ENCODE measurements at regions not wholly inside any gene's neighbourhood (a gene's known extent, or its start where the extent isn't known, plus 50 kb on each side); places are given as distances from the start of the nearest gene placed in this dataset.
"Not testable (repeated sequence)": the region's sequence is repeated elsewhere in the genome, so short reads cannot be mapped to it uniquely, and the experiment has no call there.

- Histone ChIP-seq H3K9ac (ENCODE audit: low read length) (no peak overlapping the region), H3K27ac (ENCODE audit: low read depth, low read length) (no peak overlapping the region), H3K36me3 (ENCODE audit: insufficient read depth, low read length) (no peaks in the 10 kb centered on the region), H3K4me3 (ENCODE audit: low read depth in 1 of 2, low read length in 2 of 2) (no peak overlapping the region), H3K4me1 (ENCODE audit: insufficient read depth, low read length) (no peaks in the 10 kb centered on the region), H3K9me3 (ENCODE audit: low read length) (no peaks in the 10 kb centered on the region), H3K27me3 (ENCODE audit: control insufficient read depth in 1 of 2, insufficient read depth in 2 of 2, low read length in 2 of 2) (no peaks in the 10 kb centered on the region)
Observed at GRCh38 chr11:129569007-129569406, 193.4 kb downstream of the BARX2 start.

- not testable (repeated sequence) for H3K4me3 ChIP-seq (ENCODE audit: low read depth in 1 of 2, low read length in 2 of 2); H3K9me3 ChIP-seq (ENCODE audit: low read length); H3K36me3 ChIP-seq (ENCODE audit: insufficient read depth, low read length); H3K27ac ChIP-seq (ENCODE audit: low read depth, low read length); H3K9ac ChIP-seq (ENCODE audit: low read length); H3K4me1 ChIP-seq (ENCODE audit: insufficient read depth, low read length); H3K27me3 ChIP-seq (ENCODE audit: control insufficient read depth in 1 of 2, insufficient read depth in 2 of 2, low read length in 2 of 2)
Observed at GRCh38 chr11:129572667-129573066, 197.0 kb downstream of the BARX2 start.

GRCh38 chr11:129573161-129573560, 197.5 kb downstream of the BARX2 start:
- H3K36me3 ChIP-seq (ENCODE audit: insufficient read depth, low read length) = no peaks in the 10 kb centered on the region
- no peaks in the 10 kb centered on the region for H3K4me1 ChIP-seq (ENCODE audit: insufficient read depth, low read length)
- H3K4me3 ChIP-seq (ENCODE audit: low read depth in 1 of 2, low read length in 2 of 2) = no peak overlapping the region
- H3K9me3 ChIP-seq (ENCODE audit: low read length) = no peaks in the 10 kb centered on the region
- H3K27ac ChIP-seq (ENCODE audit: low read depth, low read length) = no peak overlapping the region
- no peak overlapping the region for H3K9ac ChIP-seq (ENCODE audit: low read length)
- no peaks in the 10 kb centered on the region for H3K27me3 ChIP-seq (ENCODE audit: control insufficient read depth in 1 of 2, insufficient read depth in 2 of 2, low read length in 2 of 2)

- no peak overlapping the region for H3K9ac ChIP-seq (ENCODE audit: low read length)
- no peaks in the 10 kb centered on the region for H3K36me3 ChIP-seq (ENCODE audit: insufficient read depth, low read length)
- H3K27me3 ChIP-seq (ENCODE audit: control insufficient read depth in 1 of 2, insufficient read depth in 2 of 2, low read length in 2 of 2) = no peaks in the 10 kb centered on the region
- H3K9me3 ChIP-seq (ENCODE audit: low read length) = no peaks in the 10 kb centered on the region
- H3K27ac ChIP-seq (ENCODE audit: low read depth, low read length) = no peak overlapping the region
- no peak overlapping the region for H3K4me3 ChIP-seq (ENCODE audit: low read depth in 1 of 2, low read length in 2 of 2)
- no peaks in the 10 kb centered on the region for H3K4me1 ChIP-seq (ENCODE audit: insufficient read depth, low read length)
Observed at GRCh38 chr11:129574431-129574830, 198.8 kb downstream of the BARX2 start.

GRCh38 chr11:129576652-129577051, 201.0 kb downstream of the BARX2 start:
- H3K27me3 ChIP-seq (ENCODE audit: control insufficient read depth in 1 of 2, insufficient read depth in 2 of 2, low read length in 2 of 2) = no peaks in the 10 kb centered on the region
- no peak overlapping the region for H3K27ac ChIP-seq (ENCODE audit: low read depth, low read length)
- H3K9ac ChIP-seq (ENCODE audit: low read length) = no peak overlapping the region
- H3K4me3 ChIP-seq (ENCODE audit: low read depth in 1 of 2, low read length in 2 of 2) = no peak overlapping the region
- no peaks in the 10 kb centered on the region for H3K4me1 ChIP-seq (ENCODE audit: insufficient read depth, low read length)
- H3K36me3 ChIP-seq (ENCODE audit: insufficient read depth, low read length) = no peaks in the 10 kb centered on the region
- no peaks in the 10 kb centered on the region for H3K9me3 ChIP-seq (ENCODE audit: low read length)

DNA sequence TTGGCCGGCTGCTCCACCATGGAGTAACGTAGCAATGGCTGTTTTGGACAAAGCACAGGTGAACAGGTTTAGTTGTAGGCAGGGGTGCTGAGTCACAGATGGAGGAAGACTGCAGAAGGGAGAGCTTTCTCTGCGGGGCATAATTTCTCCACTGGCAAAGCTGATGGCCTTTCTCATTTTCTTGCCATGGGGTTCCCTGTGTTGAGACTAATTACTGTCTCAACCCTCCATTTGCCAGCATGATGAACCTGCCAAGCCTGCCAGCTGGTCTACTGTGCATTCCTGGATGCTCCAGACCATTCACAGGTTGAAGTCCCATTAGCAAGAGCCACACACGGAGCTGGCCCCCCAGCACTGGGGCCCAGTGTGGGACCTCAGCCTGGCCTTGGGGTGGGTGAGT, 202.4 kb downstream of the BARX2 start:
- no peak overlapping the region for H3K27ac ChIP-seq (ENCODE audit: low read depth, low read length)
- no peak overlapping the region for H3K9ac ChIP-seq (ENCODE audit: low read length)
- no peaks in the 10 kb centered on the region for H3K9me3 ChIP-seq (ENCODE audit: low read length)
- no peaks in the 10 kb centered on the region for H3K27me3 ChIP-seq (ENCODE audit: control insufficient read depth in 1 of 2, insufficient read depth in 2 of 2, low read length in 2 of 2)
- no peaks in the 10 kb centered on the region for H3K36me3 ChIP-seq (ENCODE audit: insufficient read depth, low read length)
- no peaks in the 10 kb centered on the region for H3K4me1 ChIP-seq (ENCODE audit: insufficient read depth, low read length)
- H3K4me3 ChIP-seq (ENCODE audit: low read depth in 1 of 2, low read length in 2 of 2) = no peak overlapping the region

- H3K9ac ChIP-seq (ENCODE audit: low read length) = no peak overlapping the region
- no peaks in the 10 kb centered on the region for H3K36me3 ChIP-seq (ENCODE audit: insufficient read depth, low read length)
- H3K9me3 ChIP-seq (ENCODE audit: low read length) = no peaks in the 10 kb centered on the region
- H3K27ac ChIP-seq (ENCODE audit: low read depth, low read length) = no peak overlapping the region
- H3K4me3 ChIP-seq (ENCODE audit: low read depth in 1 of 2, low read length in 2 of 2) = no peak overlapping the region
- H3K4me1 ChIP-seq (ENCODE audit: insufficient read depth, low read length) = no peaks in the 10 kb centered on the region
- no peaks in the 10 kb centered on the region for H3K27me3 ChIP-seq (ENCODE audit: control insufficient read depth in 1 of 2, insufficient read depth in 2 of 2, low read length in 2 of 2)
Observed at GRCh38 chr11:129580278-129580677, 204.6 kb downstream of the BARX2 start.

GRCh38 chr11:129584316-129584715, 208.7 kb downstream of the BARX2 start:
- Histone ChIP-seq H3K4me1 (ENCODE audit: insufficient read depth, low read length) (no peaks in the 10 kb centered on the region), H3K9ac (ENCODE audit: low read length) (no peak overlapping the region), H3K9me3 (ENCODE audit: low read length) (no peaks in the 10 kb centered on the region), H3K4me3 (ENCODE audit: low read depth in 1 of 2, low read length in 2 of 2) (no peak overlapping the region), H3K36me3 (ENCODE audit: insufficient read depth, low read length) (no peaks in the 10 kb centered on the region), H3K27ac (ENCODE audit: low read depth, low read length) (no peak overlapping the region), H3K27me3 (ENCODE audit: control insufficient read depth in 1 of 2, insufficient read depth in 2 of 2, low read length in 2 of 2) (no peaks in the 10 kb centered on the region)

GRCh38 chr11:129589190-129589860, 213.7 kb downstream of the BARX2 start:
- no peak overlapping the region for H3K4me3 ChIP-seq (ENCODE audit: low read depth in 1 of 2, low read length in 2 of 2)
- H3K27ac ChIP-seq (ENCODE audit: low read depth, low read length) = no peak overlapping the region
- no peaks in the 10 kb centered on the region for H3K36me3 ChIP-seq (ENCODE audit: insufficient read depth, low read length)
- no peaks in the 10 kb centered on the region for H3K9me3 ChIP-seq (ENCODE audit: low read length)
- no peaks in the 10 kb centered on the region for H3K4me1 ChIP-seq (ENCODE audit: insufficient read depth, low read length)
- no peak overlapping the region for H3K9ac ChIP-seq (ENCODE audit: low read length)
- no peaks in the 10 kb centered on the region for H3K27me3 ChIP-seq (ENCODE audit: control insufficient read depth in 1 of 2, insufficient read depth in 2 of 2, low read length in 2 of 2)

GRCh38 chr11:129590030-129590752, 214.5 kb downstream of the BARX2 start:
- no peak overlapping the region for H3K9ac ChIP-seq (ENCODE audit: low read length)
- no peaks in the 10 kb centered on the region for H3K4me1 ChIP-seq (ENCODE audit: insufficient read depth, low read length)
- H3K9me3 ChIP-seq (ENCODE audit: low read length) = no peaks in the 10 kb centered on the region
- no peaks in the 10 kb centered on the region for H3K36me3 ChIP-seq (ENCODE audit: insufficient read depth, low read length)
- no peak overlapping the region for H3K4me3 ChIP-seq (ENCODE audit: low read depth in 1 of 2, low read length in 2 of 2)
- no peak overlapping the region for H3K27ac ChIP-seq (ENCODE audit: low read depth, low read length)
- H3K27me3 ChIP-seq (ENCODE audit: control insufficient read depth in 1 of 2, insufficient read depth in 2 of 2, low read length in 2 of 2) = no peaks in the 10 kb centered on the region

DNA sequence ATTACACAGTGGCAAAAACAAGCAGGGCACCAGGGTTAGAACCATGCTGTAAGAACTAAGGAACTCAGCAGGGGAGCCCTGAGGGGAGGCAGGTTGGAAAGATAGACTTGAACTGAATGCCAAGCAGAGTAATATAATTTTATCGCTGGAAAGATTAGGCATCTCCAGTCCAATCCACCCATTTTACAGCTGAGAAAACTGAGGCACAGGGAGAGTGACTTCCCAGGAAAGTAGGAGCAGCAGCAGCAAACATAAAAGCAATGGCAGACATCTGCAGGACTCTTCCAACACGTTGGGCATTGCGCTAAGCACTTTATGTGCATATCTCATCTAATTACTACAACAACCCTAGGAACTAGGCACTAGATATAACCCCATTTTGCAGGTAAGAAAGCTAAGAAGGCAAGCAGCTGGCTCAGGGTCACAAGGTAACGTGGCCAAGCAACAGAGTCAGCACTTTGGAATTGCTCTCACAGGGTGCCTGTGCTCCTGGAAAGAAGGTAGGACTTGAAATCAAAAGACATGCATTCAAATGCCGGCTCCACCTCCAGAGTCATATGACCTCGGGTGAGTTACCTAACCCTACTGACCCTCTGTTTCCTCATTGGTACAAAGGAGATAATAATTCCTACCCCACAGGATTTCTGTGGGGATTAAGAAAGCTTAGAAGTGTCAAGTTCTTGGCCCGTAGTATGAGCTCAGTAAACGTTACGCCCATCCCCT, 215.3 kb downstream of the BARX2 start:
- Histone ChIP-seq H3K4me1 (ENCODE audit: insufficient read depth, low read length) (no peaks in the 10 kb centered on the region), H3K36me3 (ENCODE audit: insufficient read depth, low read length) (no peaks in the 10 kb centered on the region), H3K4me3 (ENCODE audit: low read depth in 1 of 2, low read length in 2 of 2) (no peak overlapping the region), H3K27me3 (ENCODE audit: control insufficient read depth in 1 of 2, insufficient read depth in 2 of 2, low read length in 2 of 2) (no peaks in the 10 kb centered on the region), H3K9me3 (ENCODE audit: low read length) (no peaks in the 10 kb centered on the region), H3K27ac (ENCODE audit: low read depth, low read length) (no peak overlapping the region), H3K9ac (ENCODE audit: low read length) (no peak overlapping the region)

All from muscle layer of colon (tissue), 2 donors.